NCI-H774 (cell line): ENCODE measurements at regions not wholly inside any gene's neighbourhood (a gene's known extent, or its start where the extent isn't known, plus 50 kb on each side); places are given as distances from the start of the nearest gene placed in this dataset.
A peak's percentile ranks its signal among the peaks of the same experiment; 100 is the strongest.
"Not testable (repeated sequence)": the region's sequence is repeated elsewhere in the genome, so short reads cannot be mapped to it uniquely, and the experiment has no call there.

Source experiments
- DNase-seq: peaks from one replicate; lab custom pipeline; 2025; lab: John Stamatoyannopoulos, UW

DNA sequence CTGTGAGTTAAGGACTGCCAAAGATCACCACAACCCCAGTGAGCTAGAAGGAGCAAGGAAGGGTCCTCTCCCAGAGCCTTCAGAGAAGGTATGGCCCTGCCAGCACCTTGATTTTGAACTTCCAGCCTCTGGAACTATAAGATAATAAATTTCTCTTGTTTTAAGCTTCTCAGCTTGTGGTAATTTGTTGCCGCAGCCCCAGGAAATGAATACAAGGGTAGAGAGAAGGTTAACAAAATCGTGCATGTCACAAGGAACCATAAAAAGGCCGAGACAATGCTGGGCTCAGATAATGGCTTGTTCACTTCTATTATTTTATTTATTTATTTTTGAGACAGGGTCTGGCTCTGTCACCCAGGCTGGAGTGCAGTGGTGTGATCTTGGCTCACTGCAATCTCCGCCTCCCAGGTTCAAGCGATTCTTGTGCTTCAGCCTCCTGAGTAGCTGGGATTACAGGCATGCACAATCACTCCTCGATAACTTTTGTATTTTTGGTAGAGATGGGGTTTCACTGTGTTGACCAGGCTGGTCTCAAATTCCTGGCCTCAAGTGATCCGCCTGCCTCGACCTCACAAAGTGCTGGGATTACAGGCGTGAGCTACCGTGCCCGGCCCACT, 71.5 kb downstream of the WSB1 start:
- DNase-seq = not testable (repeated sequence)

DNA sequence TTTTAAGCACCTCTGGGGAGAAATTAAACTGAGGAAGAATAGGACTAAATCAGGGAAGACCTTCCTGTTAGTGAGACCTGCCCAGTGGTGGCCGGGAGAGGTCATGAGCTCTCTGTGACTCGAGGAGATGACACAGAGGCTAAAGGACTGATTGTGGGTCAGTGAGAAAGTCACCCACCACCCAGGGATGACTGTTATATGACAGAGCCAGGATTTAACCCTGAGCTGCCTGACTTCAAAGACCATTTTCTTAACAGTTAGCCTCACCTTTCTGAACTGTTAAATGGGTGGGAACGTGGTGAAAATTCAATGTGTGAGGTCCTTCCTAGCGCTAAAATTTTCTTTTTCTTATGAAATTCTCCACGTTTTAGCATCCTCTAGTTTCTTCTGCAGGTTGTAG, 72.5 kb downstream of the WSB1 start:
- DNase-seq = no peak

- DNase-seq = no peak
These were observed 73.4 kb downstream of the WSB1 start for GRCh38 chr17:27367121-27367981.

DNA sequence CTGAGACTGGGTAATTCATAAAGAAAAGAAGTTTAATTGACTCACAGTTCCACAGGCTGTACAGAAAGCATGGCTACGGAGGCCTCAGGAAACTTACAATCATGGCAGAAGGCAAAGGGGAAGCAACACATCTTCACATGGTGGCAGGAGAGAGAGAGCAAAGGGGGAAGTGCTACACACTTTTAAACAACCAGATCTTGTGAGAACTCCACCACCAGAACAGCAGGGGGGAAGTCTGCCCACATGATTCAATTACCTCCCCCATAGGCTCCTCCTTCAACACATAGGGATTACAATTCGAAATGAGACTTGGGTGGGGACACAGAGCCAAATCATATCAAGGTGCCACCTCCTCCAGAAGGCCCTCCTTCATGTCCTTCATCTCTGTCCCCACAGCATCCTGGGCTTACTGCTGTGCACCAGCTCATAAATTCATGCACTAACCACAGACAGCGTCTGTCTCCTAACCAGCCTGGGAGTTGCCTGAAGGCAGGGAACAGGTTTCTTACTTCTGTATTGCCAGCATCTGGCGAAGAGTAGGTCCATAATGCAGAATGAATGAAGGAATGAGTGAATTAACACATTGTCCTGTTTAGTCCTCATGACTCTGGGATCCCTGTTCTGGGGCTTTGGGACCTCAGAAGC, 74.4 kb downstream of the WSB1 start:
- no peak for DNase-seq

DNA sequence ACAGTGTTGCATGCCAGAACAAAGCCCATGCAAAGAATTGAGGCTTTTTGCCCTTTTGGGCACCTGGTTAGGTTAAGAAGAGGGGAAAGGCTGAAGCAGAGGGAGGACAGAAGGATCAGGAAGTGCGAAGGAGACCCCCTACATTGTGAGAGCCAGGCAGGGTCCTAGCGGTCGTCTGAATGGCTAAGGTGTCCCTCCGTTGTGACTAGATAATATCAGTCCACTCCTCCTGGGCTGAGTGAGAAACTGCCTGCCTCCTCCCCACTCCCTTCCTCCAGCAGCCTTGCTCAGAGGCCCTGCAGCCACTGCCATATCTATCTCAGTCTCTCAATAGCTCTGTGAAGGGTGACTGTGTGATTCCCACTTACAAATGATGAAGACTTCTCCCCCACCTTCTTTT, 75.1 kb downstream of the WSB1 start:
- no peak for DNase-seq

GRCh38 chr17:27370776-27371175, 76.9 kb downstream of the WSB1 start:
- DNase-seq = no peak

- not testable (repeated sequence) for DNase-seq
These were observed 79.8 kb downstream of the WSB1 start for GRCh38 chr17:27373695-27374094.

DNA sequence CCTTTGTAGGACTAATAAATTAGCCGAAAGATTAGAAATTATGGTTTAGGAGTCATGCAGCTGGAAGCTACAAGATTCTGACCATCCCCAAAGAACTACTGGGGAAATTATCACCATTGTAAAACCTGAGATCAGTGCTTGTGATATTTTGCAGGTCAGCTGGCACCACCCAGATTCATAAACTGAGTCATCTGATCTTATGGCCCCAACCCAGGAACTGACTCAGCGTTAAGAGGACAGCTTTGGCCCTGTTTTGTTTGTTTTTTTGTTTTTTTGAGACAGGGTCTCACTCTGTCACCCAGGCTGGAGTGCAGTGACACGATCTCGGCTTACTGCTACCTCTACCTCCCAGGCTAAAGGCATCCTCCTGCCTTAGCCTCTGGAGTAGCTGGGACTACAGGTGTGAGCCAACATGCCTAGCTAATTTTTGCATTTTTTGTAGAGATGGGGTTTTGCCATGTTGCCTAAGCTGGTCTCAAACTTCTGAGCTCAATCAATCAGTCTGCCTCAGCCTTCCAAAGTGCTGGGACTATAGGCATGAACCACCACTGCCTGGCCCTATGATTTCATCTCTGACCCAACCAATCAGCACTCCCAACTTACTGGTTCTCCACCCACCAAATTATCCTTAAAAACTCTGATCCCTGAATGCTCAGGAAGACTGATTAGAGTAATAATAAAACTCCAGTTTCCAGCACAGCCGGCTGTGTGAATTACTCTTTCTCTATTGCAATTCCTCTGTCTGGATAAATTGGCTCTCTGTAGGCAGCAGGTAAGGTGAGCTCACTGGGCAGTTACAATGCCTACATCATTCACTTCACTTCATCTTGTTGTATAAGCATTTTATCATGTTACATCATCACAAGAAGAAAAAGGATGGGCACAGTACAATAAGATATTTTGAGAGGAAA, 79.4 kb upstream of the KSR1 start:
- no peak for DNase-seq

GRCh38 chr17:27378482-27379175, 77.6 kb upstream of the KSR1 start:
- no peak for DNase-seq

DNA sequence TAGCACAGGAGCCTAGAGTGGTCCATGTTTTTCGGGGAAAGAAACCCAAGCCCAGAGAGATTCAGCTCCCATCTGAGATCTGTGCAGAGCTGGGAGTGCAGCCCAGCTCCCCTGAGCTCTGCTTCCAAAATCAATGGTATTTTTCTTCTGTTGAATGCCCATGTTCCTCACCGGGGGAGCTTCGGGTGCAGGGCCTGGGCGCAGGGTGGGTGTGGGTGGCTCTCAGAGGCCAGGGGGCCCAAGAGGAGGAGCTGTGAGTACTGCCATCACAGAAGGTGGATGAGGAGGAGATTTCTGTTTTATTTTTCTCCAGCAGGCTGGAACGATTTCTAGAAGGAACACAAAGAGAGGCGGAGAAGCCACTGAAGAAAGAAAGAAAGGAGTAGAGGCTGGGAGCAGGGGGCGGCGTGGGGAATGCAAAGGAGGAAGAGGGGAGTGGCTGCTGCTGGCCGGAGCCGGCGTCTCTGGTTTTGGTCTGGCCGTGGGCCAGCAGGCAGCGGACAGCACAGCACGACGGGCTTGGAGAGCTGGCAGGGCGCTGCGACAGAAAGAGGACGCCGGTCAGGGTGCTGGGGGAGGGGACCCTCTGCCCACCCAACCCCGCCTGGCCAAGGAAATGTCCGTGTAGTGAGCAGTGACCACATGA, 76.2 kb upstream of the KSR1 start:
- no peak for DNase-seq

GRCh38 chr17:27380551-27380950, 75.7 kb upstream of the KSR1 start:
- DNase-seq = no peak

- peak; percentile 82 for DNase-seq
These were observed 75.2 kb upstream of the KSR1 start for GRCh38 chr17:27381007-27381501.

DNA sequence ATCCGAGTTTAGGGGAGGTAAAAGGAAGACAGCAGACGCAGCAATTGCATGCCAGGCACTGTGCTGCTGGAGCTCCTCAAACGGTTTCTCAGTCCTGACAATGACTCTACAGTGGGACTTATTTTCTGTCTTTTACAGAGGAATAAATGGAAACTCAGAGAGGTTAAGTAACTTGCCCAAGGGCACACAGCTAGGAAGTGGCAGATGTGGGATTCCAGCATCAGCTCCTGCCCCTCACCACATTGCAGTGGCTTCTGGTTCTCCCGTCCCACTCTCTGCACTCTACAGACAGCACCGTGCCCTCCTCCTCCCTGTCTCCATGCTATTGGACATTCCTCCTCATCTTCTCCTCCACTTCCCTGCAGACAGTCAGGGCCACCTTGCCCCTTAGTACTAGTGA, 74.2 kb upstream of the KSR1 start:
- no peak for DNase-seq

DNA sequence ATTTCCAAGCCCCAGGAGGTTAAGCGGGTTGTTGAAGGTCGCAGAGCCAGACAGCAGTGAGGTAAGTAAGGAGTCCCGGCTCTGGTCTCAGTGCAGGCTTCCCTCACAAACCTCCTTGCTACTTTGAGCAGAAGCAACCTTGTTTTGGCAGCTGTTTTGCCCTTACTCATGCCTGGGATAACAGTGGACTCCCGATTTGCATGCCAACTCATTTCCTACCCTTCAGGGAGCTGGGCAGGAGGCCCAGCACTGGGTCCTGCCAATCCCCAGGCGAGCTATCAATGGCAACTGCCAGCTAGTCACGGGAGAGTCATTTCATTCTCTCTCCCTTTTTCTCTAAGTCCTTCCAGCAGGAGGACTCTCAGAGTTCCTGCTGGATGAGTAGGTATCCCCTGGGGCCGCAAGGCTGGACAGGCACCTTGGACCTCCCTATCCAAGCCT, 72.0 kb upstream of the KSR1 start:
- no peak for DNase-seq

GRCh38 chr17:27384726-27385125, 71.5 kb upstream of the KSR1 start:
- DNase-seq = no peak

GRCh38 chr17:27385626-27386025, 70.6 kb upstream of the KSR1 start:
- DNase-seq = no peak

- DNase-seq = no peak
These were observed 69.8 kb upstream of the KSR1 start for GRCh38 chr17:27386206-27387075.

DNA sequence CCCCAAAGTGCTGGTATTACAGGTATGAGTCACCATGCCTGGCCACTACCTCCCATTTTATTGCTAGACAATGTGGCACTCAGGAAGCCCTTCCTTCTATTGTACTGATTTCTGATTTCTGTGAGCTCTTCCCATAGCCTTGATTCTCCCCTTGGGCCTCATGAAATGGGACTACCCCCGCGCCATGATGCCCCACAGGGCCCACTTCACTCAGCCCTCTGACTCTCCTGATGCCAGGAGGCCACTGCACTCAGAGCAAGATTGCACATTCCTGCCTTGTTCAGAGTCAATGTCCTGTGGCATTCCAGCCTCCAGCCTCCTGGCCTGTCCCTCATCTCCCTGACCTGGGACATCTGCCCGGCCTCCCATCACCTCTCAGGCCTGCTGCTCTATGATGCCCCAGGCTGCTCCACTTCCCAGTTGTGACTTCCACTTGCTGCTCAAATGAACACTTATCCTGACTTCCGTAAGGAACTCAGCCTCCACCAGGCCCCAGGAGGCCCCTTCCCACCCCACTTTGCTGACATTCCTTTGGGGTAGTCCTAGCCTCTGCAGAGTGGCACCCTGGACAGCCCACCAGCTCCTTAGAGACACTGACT, 66.6 kb upstream of the KSR1 start:
- no peak for DNase-seq

DNA sequence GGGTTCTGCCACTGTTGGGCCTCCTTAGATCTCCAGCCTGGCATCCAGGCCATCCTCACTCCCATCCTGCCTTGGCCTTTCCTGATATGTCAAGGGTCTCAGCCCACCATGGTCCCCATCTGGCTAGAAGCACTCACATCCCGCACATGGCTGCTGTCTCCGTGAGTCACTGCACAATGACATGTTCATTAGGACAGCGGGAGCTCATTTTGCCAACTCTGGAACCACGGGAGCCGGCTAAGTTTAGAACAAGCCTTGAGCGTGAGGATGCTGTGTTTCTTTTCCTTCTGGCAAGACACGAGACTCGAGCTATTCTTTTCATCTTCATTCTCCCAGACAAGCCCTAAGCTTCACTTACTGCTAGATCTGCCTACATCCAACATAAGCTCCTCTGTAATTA, 65.7 kb upstream of the KSR1 start:
- DNase-seq = no peak
